H1 (cell line): ENCODE measurements at regions not wholly inside any gene's neighbourhood (a gene's known extent, or its start where the extent isn't known, plus 50 kb on each side); places are given as distances from the start of the nearest gene placed in this dataset.

Experiments used
- CTCF ChIA-PET: fragments of 300-600 bp; sonication (Branson Sonifier 250); formaldehyde crosslinking; loops from one replicate; lab custom pipeline; 2021; ENCODE audit not compliant: partially characterized antibody; lab: Charles Lee
- POLR2A ChIA-PET: fragments of 300-600 bp; sonication (Branson Sonifier 250); formaldehyde crosslinking; loops from one replicate; lab custom pipeline; 2021; ENCODE audit warnings: inconsistent platforms; ENCODE audit not compliant: partially characterized antibody; lab: Charles Lee
- DNase-seq, 2 experiments: peaks; one replicate each; pipeline versions ENCODE4 v3.0.0 to v3.0.0-alpha.2; 2010 to 2022; ENCODE audit warnings: low spot score in 2 of 2, low read depth in 1 of 2, mixed read lengths in 1 of 2
- FAIRE-seq: peaks from 2 replicates; lab custom pipeline; 2011; peaks lifted over from hg19 to GRCh38; lab: Jason Lieb, UNC
- H2AFZ ChIP-seq: 2 replicates; pipeline ENCODE4 v1.8.1; 2012; ENCODE audit warnings: low read length, inconsistent platforms
- H2AK5ac ChIP-seq: 2 replicates; pipeline ENCODE4 v1.6.1; 2013; ENCODE audit warnings: low read depth, low read length
- H2BK120ac ChIP-seq: replicated peaks from 2 replicates; pipeline ENCODE3; 2013; ENCODE audit warnings: low read depth, low read length, inconsistent platforms
- H2BK12ac ChIP-seq: 2 replicates; pipeline ENCODE4 v1.6.1; 2013; ENCODE audit warnings: low read depth, low read length
- H2BK15ac ChIP-seq: 2 replicates; pipeline ENCODE4 v1.6.1; 2013; ENCODE audit warnings: low read length
- H2BK20ac ChIP-seq: 2 replicates; pipeline ENCODE4 v1.6.1; 2013; ENCODE audit warnings: low read length
- H2BK5ac ChIP-seq: 2 replicates; pipeline ENCODE4 v1.6.1; 2013; ENCODE audit warnings: low read depth, low read length
- H3K14ac ChIP-seq: 2 replicates; pipeline ENCODE4 v1.6.1; 2013; ENCODE audit warnings: inconsistent platforms; ENCODE audit not compliant: insufficient read length
- H3K18ac ChIP-seq: 2 replicates; pipeline ENCODE4 v1.6.1; 2013; ENCODE audit warnings: low read length; ENCODE audit errors: extremely low read depth
- H3K23ac ChIP-seq: 2 replicates; pipeline ENCODE4 v1.6.1; 2013; ENCODE audit warnings: inconsistent platforms; ENCODE audit not compliant: insufficient read length
- H3K23me2 ChIP-seq: 2 replicates; pipeline ENCODE4 v1.6.1; 2013; ENCODE audit warnings: low read depth, low read length
- H3K27ac ChIP-seq: 2 replicates; pipeline ENCODE4 v1.6.1; 2011; ENCODE audit warnings: low read depth, low read length, inconsistent platforms
- H3K27me3 ChIP-seq, 4 experiments: replicated peaks in 1 of 4; 1 replicate in 1 of 4; 2 replicates in 3 of 4; pipeline versions ENCODE4 v1.6.1 to v1.8.1; 2011 to 2013; ENCODE audit warnings: low read length in 3 of 4, mild to moderate bottlenecking in 3 of 4, inconsistent platforms in 2 of 4, mixed read lengths in 2 of 4, moderate library complexity in 1 of 4; ENCODE audit not compliant: control insufficient read depth in 3 of 4, insufficient read depth in 3 of 4; ENCODE audit errors: extremely low read depth in 1 of 4
- H3K36me3 ChIP-seq, 4 experiments: 2 replicates each; pipeline versions ENCODE4 v1.6.1 to v1.8.1; 2011 to 2013; ENCODE audit warnings: mild to moderate bottlenecking in 4 of 4, low read length in 3 of 4, moderate library complexity in 2 of 4, control low read depth in 1 of 4, inconsistent platforms in 1 of 4; ENCODE audit not compliant: insufficient read depth in 4 of 4, control insufficient read depth in 2 of 4
- H3K4ac ChIP-seq: replicated peaks from 2 replicates; pipeline ENCODE3; 2013; ENCODE audit warnings: low read length, low read depth, mixed read lengths, inconsistent platforms; ENCODE audit not compliant: insufficient read length
- H3K4me1 ChIP-seq, 4 experiments: replicated peaks in 1 of 4; 1 replicate in 1 of 4; 2 replicates in 3 of 4; pipeline versions ENCODE4 v1.6.1 to v1.8.1; 2011 to 2013; ENCODE audit warnings: low read length in 3 of 4, inconsistent platforms in 2 of 4, mixed read lengths in 1 of 4; ENCODE audit not compliant: insufficient read depth in 4 of 4, control insufficient read depth in 3 of 4
- H3K4me2 ChIP-seq, 2 experiments: 2 replicates each; pipeline versions ENCODE4 v1.6.1 to v1.8.1; 2011 to 2013; ENCODE audit warnings: low read depth in 2 of 2, low read length in 2 of 2, control low read depth in 1 of 2, inconsistent platforms in 1 of 2, mild to moderate bottlenecking in 1 of 2; ENCODE audit not compliant: insufficient read depth in 1 of 2
- H3K4me3 ChIP-seq, 4 experiments: fragments of 200-600, 300-600 bp in 1 of 4; sonication (generic), shearing (Covaris generic), sonication (Bioruptor Twin) in 1 of 4; 2 replicates each; pipeline versions ENCODE4 v1.5.1 to v1.8.1; 2011 to 2016; ENCODE audit warnings: low read length in 4 of 4, low read depth in 3 of 4, control low read depth in 2 of 4, inconsistent platforms in 2 of 4, mild to moderate bottlenecking in 2 of 4, mixed read lengths in 1 of 4, moderate library complexity in 1 of 4; ENCODE audit not compliant: insufficient read depth in 2 of 4; ENCODE audit errors: extremely low read depth in 1 of 4
- H3K56ac ChIP-seq: replicated peaks from 2 replicates; pipeline ENCODE3; 2013; ENCODE audit warnings: low read depth, mild to moderate bottlenecking, mixed read lengths, low read length, inconsistent platforms; ENCODE audit not compliant: insufficient read length
- H3K79me1 ChIP-seq: 2 replicates; pipeline ENCODE4 v1.6.1; 2013; ENCODE audit warnings: low read depth, low read length, control low read depth
- H3K79me2 ChIP-seq, 2 experiments: 2 replicates each; pipeline versions ENCODE4 v1.6.1 to v1.8.1; 2012 to 2013; ENCODE audit warnings: low read length in 2 of 2, mild to moderate bottlenecking in 2 of 2, inconsistent platforms in 1 of 2; ENCODE audit not compliant: insufficient read depth in 2 of 2, control insufficient read depth in 1 of 2
- H3K9ac ChIP-seq, 4 experiments: replicated peaks in 1 of 4; 1 replicate in 1 of 4; 2 replicates in 3 of 4; pipeline versions ENCODE4 v1.6.1 to v1.8.1; 2011 to 2013; ENCODE audit warnings: low read depth in 3 of 4, low read length in 3 of 4, control low read depth in 2 of 4, mild to moderate bottlenecking in 2 of 4, moderate library complexity in 2 of 4, inconsistent platforms in 1 of 4; ENCODE audit errors: extremely low read depth in 1 of 4
- H3K9me3 ChIP-seq, 2 experiments: 2 replicates each; pipeline versions ENCODE4 v1.6.1 to v1.8.1; 2012 to 2013; ENCODE audit warnings: mild to moderate bottlenecking in 2 of 2, moderate library complexity in 2 of 2, control low read depth in 1 of 2, inconsistent platforms in 1 of 2, low read depth in 1 of 2, low read length in 1 of 2, mixed read lengths in 1 of 2; ENCODE audit not compliant: insufficient read depth in 2 of 2
- H4K20me1 ChIP-seq, 2 experiments: replicated peaks in 1 of 2; 2 replicates each; pipeline versions ENCODE3 to v1.8.1; 2011 to 2013; ENCODE audit warnings: inconsistent platforms in 2 of 2, low read length in 2 of 2, mild to moderate bottlenecking in 1 of 2; ENCODE audit not compliant: insufficient read depth in 2 of 2, control insufficient read depth in 1 of 2
- H4K5ac ChIP-seq: 2 replicates; pipeline ENCODE4 v1.6.1; 2013; ENCODE audit warnings: low read length, low read depth, mixed read lengths, inconsistent platforms; ENCODE audit not compliant: insufficient read length
- H4K8ac ChIP-seq: 2 replicates; pipeline ENCODE4 v1.8.0; 2013; ENCODE audit warnings: mild to moderate bottlenecking, moderate library complexity, low read length, inconsistent platforms; ENCODE audit not compliant: insufficient read depth; ENCODE audit errors: extremely low read depth
- H4K91ac ChIP-seq: replicated peaks from 2 replicates; pipeline ENCODE3; 2013; ENCODE audit warnings: low read length, mixed read lengths, inconsistent platforms; ENCODE audit not compliant: insufficient read length
- RNF2 ChIP-seq: fragments of 200-900, 300-1000 bp; sonication (generic); IDR thresholded peaks from 2 replicates; pipeline ENCODE4 v1.7.1; 2016; ENCODE audit warnings: borderline replicate concordance, low read depth, mild to moderate bottlenecking, antibody characterized with exemption, low read length; ENCODE audit not compliant: poor library complexity, severe bottlenecking; ENCODE audit errors: missing control alignments
- WGBS, 2 experiments: shearing (Covaris generic) in 1 of 2; methylation state at CpG; one replicate each; pipeline versions ENCODE4 v1.1.6 to v1.1.7; 2013 to 2015; ENCODE audit warnings: low lambda C conversion rate in 2 of 2, mixed read lengths in 2 of 2, inconsistent platforms in 1 of 2, low coverage in 1 of 2, missing lambda C conversion rate in 1 of 2; ENCODE audit not compliant: insufficient replicate concordance in 2 of 2, insufficient coverage in 1 of 2, insufficient read length in 1 of 2; ENCODE audit errors: extremely low coverage in 1 of 2, missing lambda C conversion rate in 1 of 2; 5-methylcytosine and 5-hydroxymethylcytosine counted together

- ChIA-PET CTCF (interaction anchor here (0.6 to 0.7 kb wide), 2 partner anchors 16 to 397 kb away, joined by 3 read pairs; no protein-coding TSS in a partner anchor), POLR2A (no interaction called here)
- no peak overlapping the region for H3K4ac ChIP-seq
- H2BK5ac ChIP-seq: no peak overlapping the region
- H3K27ac ChIP-seq: no peak overlapping the region
- no peak overlapping the region for H3K23ac ChIP-seq
- no peaks in the 10 kb centered on the region for H3K27me3 ChIP-seq
- 93% methylated on average over 3 of the region's 3 CpGs; no CpG with 5 or more reads in 1 of the 2 experiments for WGBS, 2 experiments
- no peak for DNase-seq
- H3K9ac ChIP-seq: no peak overlapping the region
- no peaks in the 10 kb centered on the region for H3K4me1 ChIP-seq
- H2AK5ac ChIP-seq: no peak overlapping the region
- H3K56ac ChIP-seq: no peak overlapping the region
- no peak overlapping the region for H2BK15ac ChIP-seq
- H2BK12ac ChIP-seq: no peak overlapping the region
- no peak overlapping the region for H3K4me3 ChIP-seq
- no peak overlapping the region; the same call in 1 of the 2 replicates for H2AFZ ChIP-seq
- H4K5ac ChIP-seq: no peak overlapping the region
- H2BK20ac ChIP-seq: no peak overlapping the region
- no peak overlapping the region for H4K8ac ChIP-seq
- TF ChIP-seq RNF2: no peak
- no peaks in the 10 kb centered on the region for H3K79me1 ChIP-seq
- H3K36me3 ChIP-seq: no peaks in the 10 kb centered on the region
- H4K20me1 ChIP-seq: no peaks in the 10 kb centered on the region
- no peaks in the 10 kb centered on the region for H3K23me2 ChIP-seq
- H2BK120ac ChIP-seq: no peak overlapping the region
- no peak for FAIRE-seq
- no peaks in the 10 kb centered on the region for H3K79me2 ChIP-seq
- no peak overlapping the region for H4K91ac ChIP-seq
- no peak overlapping the region for H3K14ac ChIP-seq
- H3K18ac ChIP-seq: no peak overlapping the region
- H3K4me2 ChIP-seq: no peak overlapping the region
- H3K9me3 ChIP-seq: no peaks in the 10 kb centered on the region
These were observed 290.8 kb upstream of the ZPLD1 start for GRCh38 chr3:102144063-102144462.
